Tibial artery (tissue), 4 donors: ENCODE measurements at regions not wholly inside any gene's neighbourhood (a gene's known extent, or its start where the extent isn't known, plus 50 kb on each side); places are given as distances from the start of the nearest gene placed in this dataset.
A peak's percentile ranks its signal among the peaks of the same experiment; 100 is the strongest.
"Not testable (repeated sequence)": the region's sequence is repeated elsewhere in the genome, so short reads cannot be mapped to it uniquely, and the experiment has no call there.

Experiments
- DNase-seq, 2 donors: peaks; one replicate each; pipeline ENCODE4 v3.0.0-alpha.2; 2019
- H3K27ac ChIP-seq, 2 donors: fragments of 200-600 bp; sonication (generic) in 1 of 2; 1 replicate in 1 of 2; 2 replicates in 1 of 2; pipeline ENCODE4 v1.5.1; 2018 to 2019; ENCODE audit warnings: mild to moderate bottlenecking in 1 of 2
- H3K27me3 ChIP-seq, 2 donors: fragments of 200-600 bp; sonication (generic) in 1 of 2; one replicate each; pipeline versions ENCODE4 v1.5.1 to v1.6.0; 2016 to 2019
- H3K36me3 ChIP-seq, 3 donors: fragments of 200-600 bp; sonication (generic) in 2 of 3; one replicate each; pipeline ENCODE4 v1.5.1; 2016 to 2019; ENCODE audit warnings: mild to moderate bottlenecking in 2 of 3
- H3K4me1 ChIP-seq, 4 donors: fragments of 200-600 bp; sonication (generic) in 2 of 4; 1 replicate in 3 of 4; 2 replicates in 1 of 4; pipeline ENCODE4 v1.5.1; 2016 to 2019
- H3K4me3 ChIP-seq, 2 donors: fragments of 200-600 bp; sonication (generic) in 1 of 2; 1 replicate in 1 of 2; 2 replicates in 1 of 2; pipeline ENCODE4 v1.5.1; 2018 to 2019; ENCODE audit warnings: mild to moderate bottlenecking in 2 of 2
- H3K9me3 ChIP-seq, 3 donors: fragments of 200-600 bp; sonication (generic) in 1 of 3; one replicate each; pipeline ENCODE4 v1.5.1; 2016 to 2019
- CTCF ChIP-seq, 2 experiments: fragments of 200-600 bp in 1 of 2; fragments of 450-650 bp in 1 of 2; IDR thresholded peaks; one replicate each; pipeline ENCODE4 v1.5.1; 2017 to 2019; ENCODE audit warnings: antibody characterized with exemption in 2 of 2, mild to moderate bottlenecking in 1 of 2, moderate library complexity in 1 of 2
- intact Hi-C: fragments of 100-400 bp; cut with DNase I; formaldehyde crosslinking; loops from one replicate; pipeline ENCODE4 v1.15.0; 2023; ENCODE audit warnings: low total_unique reads

GRCh38 chr17:12229335-12229734, 208.7 kb downstream of the MAP2K4 start:
- Histone ChIP-seq H3K4me1 (peaks cover 0 to 43% (median 12%) of the 10 kb centered on the region in 4 donors), H3K36me3 (no peaks in the 10 kb centered on the region), H3K27ac (peak overlapping the region in 1 of 2 donors; percentile 16), H3K4me3 (no peak overlapping the region), H3K9me3 (no peaks in the 10 kb centered on the region), H3K27me3 (no peaks in the 10 kb centered on the region)
- intact Hi-C loops = no loop called here
- no peak for DNase-seq
- TF ChIP-seq CTCF (IDR thresholded peaks at IDR 0.05) = no peak

- Histone ChIP-seq H3K36me3 (no peaks in the 10 kb centered on the region), H3K27ac (peak overlapping the region in 1 of 2 donors; percentile 27), H3K4me3 (no peak overlapping the region), H3K27me3 (no peaks in the 10 kb centered on the region), H3K9me3 (no peaks in the 10 kb centered on the region), H3K4me1 (peaks cover 0 to 43% (median 12%) of the 10 kb centered on the region in 4 donors)
- DNase-seq = no peak
- no peak for TF ChIP-seq CTCF (IDR thresholded peaks at IDR 0.05)
- intact Hi-C loops = no loop called here
Measured at GRCh38 chr17:12230481-12231354, 210.0 kb downstream of the MAP2K4 start.

- TF ChIP-seq CTCF (IDR thresholded peaks at IDR 0.05) = no peak
- no peak overlapping the region for H3K4me3 ChIP-seq
- H3K4me1 ChIP-seq = peaks cover 0 to 43% (median 12%) of the 10 kb centered on the region in 4 donors
- no peak for DNase-seq
- peak overlapping the region in 1 of 2 donors; percentile 27 for H3K27ac ChIP-seq
- no peaks in the 10 kb centered on the region for H3K27me3 ChIP-seq
- H3K9me3 ChIP-seq = no peaks in the 10 kb centered on the region
- H3K36me3 ChIP-seq = no peaks in the 10 kb centered on the region
- intact Hi-C loops = no loop called here
Measured at GRCh38 chr17:12231355-12231682, 210.6 kb downstream of the MAP2K4 start.

GRCh38 chr17:12239021-12239420, 218.3 kb downstream of the MAP2K4 start:
- not testable (repeated sequence) for H3K27me3 ChIP-seq

GRCh38 chr17:12242345-12242954, 221.8 kb downstream of the MAP2K4 start:
- intact Hi-C loops = no loop called here
- DNase-seq = no peak

More at GRCh38 chr17:12239021-12239420, 218.3 kb downstream of the MAP2K4 start:
- H3K27ac ChIP-seq, H3K4me3 ChIP-seq, intact Hi-C loops, H3K9me3 ChIP-seq, H3K36me3 ChIP-seq, DNase-seq, H3K4me1 ChIP-seq: not testable (repeated sequence)

More at GRCh38 chr17:12242345-12242954, 221.8 kb downstream of the MAP2K4 start:
- Histone ChIP-seq H3K9me3 (no peaks in the 10 kb centered on the region), H3K4me1 (no peaks in the 10 kb centered on the region), H3K27ac (no peak overlapping the region), H3K4me3 (no peak overlapping the region), H3K36me3 (no peaks in the 10 kb centered on the region), H3K27me3 (no peaks in the 10 kb centered on the region)
- no peak for TF ChIP-seq CTCF (IDR thresholded peaks at IDR 0.05)
